Esophagus squamous epithelium (tissue), 5 donors: ENCODE measurements at regions not wholly inside any gene's neighbourhood (a gene's known extent, or its start where the extent isn't known, plus 50 kb on each side); places are given as distances from the start of the nearest gene placed in this dataset.

Source experiments
- DNase-seq: peaks from one replicate; lab custom pipeline; 2025; lab: John Stamatoyannopoulos, UW
- H3K27ac ChIP-seq, 4 donors: fragments of 200-600 bp; sonication (generic); one replicate each; pipeline ENCODE4 v1.5.1; 2016 to 2019; ENCODE audit warnings: mild to moderate bottlenecking in 1 of 4
- H3K27me3 ChIP-seq, 4 donors: fragments of 200-600 bp; sonication (generic); 1 replicate in 3 of 4; 2 replicates in 1 of 4; pipeline versions ENCODE4 v1.5.1 to v1.6.0; 2017 to 2021; ENCODE audit warnings: antibody characterized with exemption in 1 of 4
- H3K36me3 ChIP-seq, 3 donors: fragments of 200-600 bp; sonication (generic); one replicate each; pipeline ENCODE4 v1.5.1; 2016 to 2019
- H3K4me1 ChIP-seq, 3 donors: fragments of 200-600 bp; sonication (generic); one replicate each; pipeline ENCODE4 v1.5.1; 2017 to 2019
- H3K4me3 ChIP-seq, 4 donors: fragments of 200-600 bp; sonication (generic); 1 replicate in 3 of 4; 2 replicates in 1 of 4; pipeline ENCODE4 v1.5.1; 2016 to 2019; ENCODE audit warnings: mild to moderate bottlenecking in 2 of 4, moderate library complexity in 1 of 4
- H3K9me3 ChIP-seq, 3 donors: fragments of 200-600 bp; sonication (generic); one replicate each; pipeline ENCODE4 v1.5.1; 2016 to 2019
- POLR2A ChIP-seq, 4 donors: fragments of 450-650 bp; IDR thresholded peaks; one replicate each; pipeline ENCODE4 v1.6.1; 2017; ENCODE audit warnings: antibody characterized with exemption in 4 of 4, mild to moderate bottlenecking in 4 of 4, moderate library complexity in 3 of 4
- WGBS, 2 donors: methylation state at CpG; one replicate each; pipeline ENCODE4 v1.1.5; 2018; 5-methylcytosine and 5-hydroxymethylcytosine counted together
- intact Hi-C: fragments of 100-400 bp; cut with DNase I; formaldehyde crosslinking; loops from one replicate; pipeline ENCODE4 v1.15.0; 2022
- TF ChIP-seq, protein P1 (sequence below), 6 experiments: fragments of 450-650 bp in 4 of 6; fragments of 200-600 bp in 2 of 6; sonication (generic) in 2 of 6; IDR thresholded peaks; one replicate each; pipeline ENCODE4 v1.5.1; 2016 to 2019; ENCODE audit warnings: antibody characterized with exemption in 6 of 6, mild to moderate bottlenecking in 4 of 6, moderate library complexity in 4 of 6
- donor health status: DM: yes; HTN: yes; CAD: no.

DNA sequence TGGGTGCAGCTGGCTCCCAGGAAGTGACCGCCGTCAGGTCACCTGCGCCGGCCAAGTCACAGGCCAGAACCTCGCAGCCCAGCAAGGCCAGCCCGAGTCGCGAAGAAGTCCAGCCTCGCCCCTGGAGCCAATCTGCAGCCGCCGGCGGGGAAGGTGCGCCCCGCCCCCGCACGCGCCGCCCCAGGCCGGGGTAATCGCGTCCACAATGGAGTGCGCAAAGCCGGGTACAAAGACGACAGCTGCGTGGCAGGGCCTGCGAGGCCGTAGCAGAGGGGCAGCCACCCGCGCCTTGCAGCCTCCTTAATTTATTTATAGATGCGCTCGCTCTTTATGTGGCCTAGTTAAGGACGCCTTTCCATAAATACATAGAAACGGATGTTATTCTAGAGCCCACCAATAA, 139.4 kb upstream of the CPEB2 start:
- 38 to 86% methylated on average over 11 to 19 of the region's 33 CpGs for WGBS, 2 donors
- Histone ChIP-seq H3K36me3 (no peaks in the 10 kb centered on the region), H3K27ac (peak overlapping the region in 3 of 4 donors; percentile 25 to 74 (median 63)), H3K9me3 (no peaks in the 10 kb centered on the region), H3K4me3 (peak overlapping the region in 2 of 4 donors; percentile 8 to 44), H3K4me1 (peaks cover 4 to 45% (median 8%) of the 10 kb centered on the region in 3 donors), H3K27me3 (peaks cover 0 to 27% (median 0%) of the 10 kb centered on the region in 4 donors)
- no peak for DNase-seq
- no peak for TF ChIP-seq POLR2A (IDR thresholded peaks at IDR 0.05)
- TF ChIP-seq, protein P1, sequence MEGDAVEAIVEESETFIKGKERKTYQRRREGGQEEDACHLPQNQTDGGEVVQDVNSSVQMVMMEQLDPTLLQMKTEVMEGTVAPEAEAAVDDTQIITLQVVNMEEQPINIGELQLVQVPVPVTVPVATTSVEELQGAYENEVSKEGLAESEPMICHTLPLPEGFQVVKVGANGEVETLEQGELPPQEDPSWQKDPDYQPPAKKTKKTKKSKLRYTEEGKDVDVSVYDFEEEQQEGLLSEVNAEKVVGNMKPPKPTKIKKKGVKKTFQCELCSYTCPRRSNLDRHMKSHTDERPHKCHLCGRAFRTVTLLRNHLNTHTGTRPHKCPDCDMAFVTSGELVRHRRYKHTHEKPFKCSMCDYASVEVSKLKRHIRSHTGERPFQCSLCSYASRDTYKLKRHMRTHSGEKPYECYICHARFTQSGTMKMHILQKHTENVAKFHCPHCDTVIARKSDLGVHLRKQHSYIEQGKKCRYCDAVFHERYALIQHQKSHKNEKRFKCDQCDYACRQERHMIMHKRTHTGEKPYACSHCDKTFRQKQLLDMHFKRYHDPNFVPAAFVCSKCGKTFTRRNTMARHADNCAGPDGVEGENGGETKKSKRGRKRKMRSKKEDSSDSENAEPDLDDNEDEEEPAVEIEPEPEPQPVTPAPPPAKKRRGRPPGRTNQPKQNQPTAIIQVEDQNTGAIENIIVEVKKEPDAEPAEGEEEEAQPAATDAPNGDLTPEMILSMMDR (IDR thresholded peaks at IDR 0.05), result no peak
- intact Hi-C loops, result loop anchor here (10.0 kb wide), 1 partner anchor 142 kb away; the partner anchor contains the start of gene CPEB2

DNA sequence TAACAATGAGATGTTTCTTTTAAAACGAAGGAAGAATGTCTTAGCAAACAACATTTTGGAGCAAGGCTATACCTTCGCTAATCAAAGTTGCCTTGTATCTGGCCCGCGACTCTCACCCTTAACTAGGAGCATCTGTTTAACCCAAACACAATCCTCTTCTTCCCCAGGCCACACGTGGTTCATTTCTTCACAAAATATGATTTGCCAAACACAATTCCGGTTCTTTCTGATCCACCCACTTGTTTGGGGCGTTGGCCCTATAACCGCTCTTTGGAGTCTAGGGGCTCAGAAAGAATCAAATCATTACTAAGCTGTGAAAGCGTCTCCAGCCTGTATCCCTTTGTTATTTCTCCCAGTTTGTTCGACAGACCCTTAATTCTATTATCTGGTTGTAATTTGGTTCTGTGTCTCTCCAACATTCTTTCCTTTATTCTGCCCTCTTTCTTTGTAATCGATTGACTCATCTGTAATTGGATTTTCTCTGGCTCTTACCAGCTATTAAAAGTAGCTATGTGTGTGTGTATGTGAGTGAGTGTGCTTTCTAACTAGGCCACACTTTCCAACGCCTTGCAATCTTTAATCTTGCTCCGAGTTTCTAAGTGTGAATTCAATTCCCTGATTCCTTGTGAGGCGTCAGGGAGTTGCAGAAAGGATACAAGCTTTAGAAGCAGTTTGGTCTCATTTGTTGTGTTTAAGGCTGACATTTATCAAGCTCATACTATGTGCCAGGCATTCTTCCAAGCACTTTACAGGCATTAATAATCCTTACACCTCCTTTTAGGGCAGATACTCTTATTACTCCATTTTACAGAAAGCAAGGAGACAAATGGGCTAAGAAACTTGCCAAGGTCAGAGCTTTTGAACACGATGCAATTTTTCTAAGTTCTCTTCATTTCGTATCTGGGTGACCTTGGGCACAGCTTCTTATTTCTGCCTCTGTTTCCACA, 138.6 kb upstream of the CPEB2 start:
- TF ChIP-seq, protein P1 (IDR thresholded peaks at IDR 0.05), result no peak
- no peak for TF ChIP-seq POLR2A (IDR thresholded peaks at IDR 0.05)
- Histone ChIP-seq H3K4me1 (peaks cover 4 to 45% (median 8%) of the 10 kb centered on the region in 3 donors), H3K9me3 (no peaks in the 10 kb centered on the region), H3K36me3 (no peaks in the 10 kb centered on the region), H3K27ac (peak overlapping the region; percentile 6 to 74 (median 44)), H3K27me3 (peaks cover 0 to 31% (median 0%) of the 10 kb centered on the region in 4 donors), H3K4me3 (peak overlapping the region in 1 of 4 donors; percentile 44)
- WGBS, 2 donors, result 68 to 75% methylated on average over 16 of the region's 16 CpGs
- intact Hi-C loops, result loop anchor here (10.0 kb wide), 1 partner anchor 141 kb away; the partner anchor contains the start of gene CPEB2
- DNase-seq, result no peak

DNA sequence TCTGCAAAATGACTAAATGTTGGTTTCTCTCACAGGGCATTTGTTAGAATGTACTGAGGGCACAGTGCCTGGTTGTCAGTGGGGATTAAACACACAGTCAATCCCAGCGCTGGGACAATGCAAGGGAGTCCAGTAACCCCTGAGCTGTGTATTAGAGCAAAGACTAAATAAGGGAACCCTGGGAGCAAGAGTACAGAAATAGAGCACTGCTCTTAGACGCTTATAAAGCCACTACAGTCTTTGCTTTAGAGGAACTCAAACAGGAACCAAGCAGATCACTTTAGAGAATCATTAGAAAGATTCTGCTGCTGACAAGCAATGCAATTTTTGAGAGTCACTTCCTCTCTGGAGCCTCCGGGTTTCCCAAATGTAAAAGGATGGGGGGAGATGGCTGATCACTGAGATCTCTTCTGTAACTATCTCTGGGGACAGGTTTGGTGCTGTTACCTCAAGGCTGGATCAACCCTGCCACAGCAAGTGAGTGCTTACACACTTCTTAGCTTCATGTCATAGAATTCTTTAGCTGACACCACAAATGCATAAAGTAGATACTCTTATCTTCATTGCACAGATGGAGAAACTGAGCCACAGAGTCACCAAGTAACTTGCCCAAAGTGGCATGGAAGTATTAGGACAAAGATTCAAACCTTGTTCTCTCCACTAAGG, 137.8 kb upstream of the CPEB2 start:
- no peaks in the 10 kb centered on the region for H3K36me3 ChIP-seq
- intact Hi-C loops, result loop anchor here (10.0 kb wide), 1 partner anchor 140 kb away; the partner anchor contains the start of gene CPEB2
- H3K9me3 ChIP-seq, result no peaks in the 10 kb centered on the region
- H3K27ac ChIP-seq, result peak overlapping the region in 3 of 4 donors; percentile 55 to 74 (median 63)
- 30 to 55% methylated on average over 3 of the region's 3 CpGs for whole genome bisulfite sequencing, 2 donors
- H3K4me1 ChIP-seq, result peaks cover 8 to 53% (median 10%) of the 10 kb centered on the region in 3 donors
- H3K4me3 ChIP-seq, result no peak overlapping the region
- no peak for TF ChIP-seq POLR2A (IDR thresholded peaks at IDR 0.05)
- TF ChIP-seq, protein P1 (IDR thresholded peaks at IDR 0.05), result no peak
- H3K27me3 ChIP-seq, result peaks cover 0 to 31% (median 0%) of the 10 kb centered on the region in 4 donors
- no peak for DNase-seq

DNA sequence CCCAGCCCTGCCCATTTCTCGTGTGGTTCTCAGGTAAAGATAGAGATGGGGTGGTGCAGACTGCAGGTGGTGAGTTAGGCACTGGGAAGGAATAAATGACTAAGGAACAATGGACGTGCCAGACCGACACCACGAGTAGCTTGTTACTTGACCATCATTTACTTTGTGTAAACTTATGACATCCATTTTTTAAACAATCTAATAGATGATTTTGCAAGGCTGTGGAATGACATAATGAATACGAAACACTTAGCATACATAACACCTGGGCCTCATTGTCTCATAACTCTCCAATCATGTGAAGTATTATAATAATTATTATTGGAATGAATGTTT, 137.3 kb upstream of the CPEB2 start:
- Histone ChIP-seq H3K9me3 (no peaks in the 10 kb centered on the region), H3K36me3 (no peaks in the 10 kb centered on the region), H3K27me3 (peaks cover 0 to 31% (median 0%) of the 10 kb centered on the region in 4 donors), H3K4me1 (peaks cover 8 to 53% (median 10%) of the 10 kb centered on the region in 3 donors), H3K27ac (peak overlapping the region in 3 of 4 donors; percentile 55 to 74 (median 63)), H3K4me3 (no peak overlapping the region)
- intact Hi-C loops, result loop anchor here (10.0 kb wide), 1 partner anchor 140 kb away; the partner anchor contains the start of gene CPEB2
- TF ChIP-seq, protein P1 (IDR thresholded peaks at IDR 0.05), result no peak
- TF ChIP-seq POLR2A (IDR thresholded peaks at IDR 0.05), result no peak
- WGBS, 2 donors, result 46 to 55% methylated on average over 5 of the region's 5 CpGs
- DNase-seq, result no peak
